Neural progenitor cell (in vitro differentiated cells): ENCODE measurements at regions not wholly inside any gene's neighbourhood (a gene's known extent, or its start where the extent isn't known, plus 50 kb on each side); places are given as distances from the start of the nearest gene placed in this dataset.

Experiments used
- EZH2 ChIP-seq: fragments of 200-600 bp; sonication (generic); IDR thresholded peaks from 2 replicates; pipeline ENCODE4 v1.6.1; 2017; ENCODE audit warnings: antibody characterized with exemption, mild to moderate bottlenecking, moderate library complexity
- EZH2phosphoT487 ChIP-seq: fragments of 200-600 bp; sonication (generic); IDR thresholded peaks from 2 replicates; pipeline ENCODE4 v1.6.1; 2017; ENCODE audit warnings: antibody characterized with exemption
- TF ChIP-seq, protein P1 (sequence below): fragments of 200-600 bp; sonication (generic); IDR thresholded peaks from 2 replicates; pipeline ENCODE4 v1.5.1; 2017; ENCODE audit warnings: antibody characterized with exemption, mild to moderate bottlenecking

DNA sequence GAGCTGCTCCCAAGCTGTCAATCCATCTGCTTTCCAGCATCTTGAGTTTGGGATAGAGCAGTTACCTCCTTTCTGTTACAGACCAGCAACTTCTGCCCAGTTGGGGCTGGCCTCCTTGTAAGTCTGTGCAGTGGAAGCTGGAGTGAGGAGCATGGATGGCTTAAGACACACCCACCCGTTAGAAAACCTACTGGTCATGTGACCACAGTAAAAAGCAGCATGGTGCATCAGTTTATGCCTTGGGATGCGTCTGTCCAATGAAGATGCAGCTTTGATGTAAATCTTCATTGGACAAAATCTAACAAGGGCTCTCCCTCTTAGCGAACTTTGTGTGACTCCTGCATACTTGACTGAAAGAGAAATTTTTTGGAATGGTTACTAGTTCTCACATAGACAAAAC, 453.5 kb downstream of the TYW1 start:
- no peak for TF ChIP-seq EZH2
- TF ChIP-seq, protein P1, sequence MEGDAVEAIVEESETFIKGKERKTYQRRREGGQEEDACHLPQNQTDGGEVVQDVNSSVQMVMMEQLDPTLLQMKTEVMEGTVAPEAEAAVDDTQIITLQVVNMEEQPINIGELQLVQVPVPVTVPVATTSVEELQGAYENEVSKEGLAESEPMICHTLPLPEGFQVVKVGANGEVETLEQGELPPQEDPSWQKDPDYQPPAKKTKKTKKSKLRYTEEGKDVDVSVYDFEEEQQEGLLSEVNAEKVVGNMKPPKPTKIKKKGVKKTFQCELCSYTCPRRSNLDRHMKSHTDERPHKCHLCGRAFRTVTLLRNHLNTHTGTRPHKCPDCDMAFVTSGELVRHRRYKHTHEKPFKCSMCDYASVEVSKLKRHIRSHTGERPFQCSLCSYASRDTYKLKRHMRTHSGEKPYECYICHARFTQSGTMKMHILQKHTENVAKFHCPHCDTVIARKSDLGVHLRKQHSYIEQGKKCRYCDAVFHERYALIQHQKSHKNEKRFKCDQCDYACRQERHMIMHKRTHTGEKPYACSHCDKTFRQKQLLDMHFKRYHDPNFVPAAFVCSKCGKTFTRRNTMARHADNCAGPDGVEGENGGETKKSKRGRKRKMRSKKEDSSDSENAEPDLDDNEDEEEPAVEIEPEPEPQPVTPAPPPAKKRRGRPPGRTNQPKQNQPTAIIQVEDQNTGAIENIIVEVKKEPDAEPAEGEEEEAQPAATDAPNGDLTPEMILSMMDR, result no peak
- no peak for TF ChIP-seq EZH2phosphoT487
